ENCODE measurements at regions not wholly inside any gene's neighbourhood (a gene's known extent, or its start where the extent isn't known, plus 50 kb on each side); places are given as distances from the start of the nearest gene placed in this dataset.
A peak's percentile ranks its signal among the peaks of the same experiment; 100 is the strongest.
"Not testable (repeated sequence)": the region's sequence is repeated elsewhere in the genome, so short reads cannot be mapped to it uniquely, and the experiment has no call there.

- not testable (repeated sequence) for DNase-seq (ENCODE audit: low spot score)
These were observed 82.7 kb upstream of the METTL9 start for GRCh38 chr16:21516705-21517040.

- DNase-seq (ENCODE audit: low spot score), result not testable (repeated sequence)
These were observed 82.1 kb upstream of the METTL9 start for GRCh38 chr16:21517263-21517662.

- DNase-seq (ENCODE audit: low spot score), result not testable (repeated sequence)
These were observed 79.8 kb upstream of the METTL9 start for GRCh38 chr16:21519361-21520133.

- DNase-seq (ENCODE audit: low spot score), result peak; percentile 90
These were observed 79.0 kb upstream of the METTL9 start for GRCh38 chr16:21520134-21521047.

GRCh38 chr16:21521048-21521389 is 78.4 kb upstream of the METTL9 start:
- DNase-seq (ENCODE audit: low spot score), result not testable (repeated sequence)

GRCh38 chr16:21521390-21522143 is 77.8 kb upstream of the METTL9 start:
- peak; percentile 45 for DNase-seq (ENCODE audit: low spot score)

GRCh38 chr16:21522846-21523245 is 76.5 kb upstream of the METTL9 start:
- not testable (repeated sequence) for DNase-seq (ENCODE audit: low spot score)

GRCh38 chr16:21523411-21524067 is 75.8 kb upstream of the METTL9 start:
- DNase-seq (ENCODE audit: low spot score), result no peak

GRCh38 chr16:21524068-21524751 is 75.2 kb upstream of the METTL9 start:
- DNase-seq (ENCODE audit: low spot score), result no peak

- DNase-seq (ENCODE audit: low spot score), result not testable (repeated sequence)
These were observed 74.7 kb upstream of the METTL9 start for GRCh38 chr16:21524752-21525028.

- not testable (repeated sequence) for DNase-seq (ENCODE audit: low spot score)
These were observed 74.1 kb upstream of the METTL9 start for GRCh38 chr16:21525029-21525895.

GRCh38 chr16:21525956-21526922 is 73.1 kb upstream of the METTL9 start:
- DNase-seq (ENCODE audit: low spot score), result not testable (repeated sequence)

- DNase-seq (ENCODE audit: low spot score), result no peak
These were observed 72.2 kb upstream of the METTL9 start for GRCh38 chr16:21526923-21527807.

- not testable (repeated sequence) for DNase-seq (ENCODE audit: low spot score)
These were observed 70.2 kb upstream of the METTL9 start for GRCh38 chr16:21529060-21529658.

GRCh38 chr16:21530729-21531383 is 68.5 kb upstream of the METTL9 start:
- DNase-seq (ENCODE audit: low spot score), result not testable (repeated sequence)

GRCh38 chr16:21532996-21533395 is 66.4 kb upstream of the METTL9 start:
- not testable (repeated sequence) for DNase-seq (ENCODE audit: low spot score)

- DNase-seq (ENCODE audit: low spot score), result not testable (repeated sequence)
These were observed 65.9 kb upstream of the METTL9 start for GRCh38 chr16:21533474-21533873.

Measured in iPS-NIHi11 (cell line).